ENCODE measurements at regions not wholly inside any gene's neighbourhood (a gene's known extent, or its start where the extent isn't known, plus 50 kb on each side); places are given as distances from the start of the nearest gene placed in this dataset.

DNA sequence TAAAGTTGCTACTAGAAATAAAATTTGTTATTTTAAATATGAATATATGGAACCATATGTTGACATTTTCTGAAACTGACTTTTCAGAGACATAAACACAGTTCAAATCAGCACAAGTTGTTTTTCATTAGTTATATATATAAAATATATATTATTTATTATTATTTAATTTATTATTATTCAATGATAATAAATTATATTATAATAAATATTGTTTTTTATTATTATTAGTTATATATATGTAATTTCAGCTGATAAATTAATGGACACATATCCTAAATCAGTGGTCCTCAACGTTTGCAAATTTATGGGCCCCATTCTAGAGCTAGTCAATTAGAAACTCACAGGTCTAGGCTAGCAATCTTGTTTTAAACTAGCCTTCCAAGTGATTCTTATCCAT is 809.3 kb downstream of the C4orf33 start:
- Histone ChIP-seq H3K4me3 (no peak overlapping the region), H3K27ac (replicated peaks in 1 of 4) (no peak overlapping the region), H3K27me3 (no peaks in the 10 kb centered on the region), H3K9me3 (no peaks in the 10 kb centered on the region), H3K36me3 (no peaks in the 10 kb centered on the region), H3K4me1 (no peaks in the 10 kb centered on the region)
- no peak for DNase-seq (ENCODE audit: extremely low spot score)
- 60% methylated on average over 1 of the region's 1 CpG for WGBS
- intact Hi-C loops (cut with DNase I): no loop called here
- TF ChIP-seq, protein P1, sequence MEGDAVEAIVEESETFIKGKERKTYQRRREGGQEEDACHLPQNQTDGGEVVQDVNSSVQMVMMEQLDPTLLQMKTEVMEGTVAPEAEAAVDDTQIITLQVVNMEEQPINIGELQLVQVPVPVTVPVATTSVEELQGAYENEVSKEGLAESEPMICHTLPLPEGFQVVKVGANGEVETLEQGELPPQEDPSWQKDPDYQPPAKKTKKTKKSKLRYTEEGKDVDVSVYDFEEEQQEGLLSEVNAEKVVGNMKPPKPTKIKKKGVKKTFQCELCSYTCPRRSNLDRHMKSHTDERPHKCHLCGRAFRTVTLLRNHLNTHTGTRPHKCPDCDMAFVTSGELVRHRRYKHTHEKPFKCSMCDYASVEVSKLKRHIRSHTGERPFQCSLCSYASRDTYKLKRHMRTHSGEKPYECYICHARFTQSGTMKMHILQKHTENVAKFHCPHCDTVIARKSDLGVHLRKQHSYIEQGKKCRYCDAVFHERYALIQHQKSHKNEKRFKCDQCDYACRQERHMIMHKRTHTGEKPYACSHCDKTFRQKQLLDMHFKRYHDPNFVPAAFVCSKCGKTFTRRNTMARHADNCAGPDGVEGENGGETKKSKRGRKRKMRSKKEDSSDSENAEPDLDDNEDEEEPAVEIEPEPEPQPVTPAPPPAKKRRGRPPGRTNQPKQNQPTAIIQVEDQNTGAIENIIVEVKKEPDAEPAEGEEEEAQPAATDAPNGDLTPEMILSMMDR (IDR thresholded peaks at IDR 0.05): no peak
- TF ChIP-seq POLR2AphosphoS5 (IDR thresholded peaks at IDR 0.05) (no peak), EP300 (IDR thresholded peaks at IDR 0.05) (no peak), POLR2A (IDR thresholded peaks at IDR 0.05; ENCODE audit: low read depth) (no peak)

- TF ChIP-seq EP300 (IDR thresholded peaks at IDR 0.05): no peak
- TF ChIP-seq, protein P1 (IDR thresholded peaks at IDR 0.05): no peak
- no peak for TF ChIP-seq POLR2A (IDR thresholded peaks at IDR 0.05; ENCODE audit: low read depth)
- TF ChIP-seq POLR2AphosphoS5 (IDR thresholded peaks at IDR 0.05): no peak
- Histone ChIP-seq H3K9me3 (no peaks in the 10 kb centered on the region), H3K27ac (replicated peaks in 1 of 4) (no peak overlapping the region), H3K36me3 (no peaks in the 10 kb centered on the region), H3K4me3 (no peak overlapping the region), H3K4me1 (no peaks in the 10 kb centered on the region), H3K27me3 (no peaks in the 10 kb centered on the region)
- no peak for DNase-seq (ENCODE audit: extremely low spot score)
- intact Hi-C loops (cut with DNase I): no loop called here
- WGBS: 80% methylated on average over 4 of the region's 4 CpGs
Observed at GRCh38 chr4:129908117-129908516, 812.2 kb downstream of the C4orf33 start.

DNA sequence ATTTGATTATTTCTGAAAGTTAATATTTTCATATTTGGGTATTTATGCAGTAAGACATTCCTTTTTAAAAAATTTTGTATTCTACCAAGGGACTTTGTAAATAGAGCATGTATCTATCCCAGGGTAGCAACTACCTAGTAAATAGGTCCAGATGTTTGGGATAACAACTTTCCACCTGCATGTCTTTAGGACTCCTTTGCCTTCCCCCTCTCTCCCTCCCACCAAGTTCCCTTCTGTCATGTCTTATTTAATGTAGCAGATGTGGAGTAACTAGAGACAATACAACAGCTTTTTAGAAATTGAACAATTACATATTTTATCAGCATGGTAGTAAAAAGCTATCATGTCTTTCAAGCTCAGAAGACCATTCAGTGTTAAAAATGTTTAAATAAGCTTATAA is 821.0 kb downstream of the C4orf33 start:
- Histone ChIP-seq H3K9me3 (no peaks in the 10 kb centered on the region), H3K27me3 (no peaks in the 10 kb centered on the region), H3K27ac (replicated peaks in 1 of 4) (no peak overlapping the region), H3K4me1 (no peaks in the 10 kb centered on the region), H3K4me3 (no peak overlapping the region), H3K36me3 (no peaks in the 10 kb centered on the region)
- no peak for DNase-seq (ENCODE audit: extremely low spot score)
- TF ChIP-seq EP300 (IDR thresholded peaks at IDR 0.05): no peak
- TF ChIP-seq POLR2A (IDR thresholded peaks at IDR 0.05; ENCODE audit: low read depth): no peak
- TF ChIP-seq POLR2AphosphoS5 (IDR thresholded peaks at IDR 0.05): no peak
- TF ChIP-seq, protein P1 (IDR thresholded peaks at IDR 0.05): no peak
- intact Hi-C loops (cut with DNase I): no loop called here

DNA sequence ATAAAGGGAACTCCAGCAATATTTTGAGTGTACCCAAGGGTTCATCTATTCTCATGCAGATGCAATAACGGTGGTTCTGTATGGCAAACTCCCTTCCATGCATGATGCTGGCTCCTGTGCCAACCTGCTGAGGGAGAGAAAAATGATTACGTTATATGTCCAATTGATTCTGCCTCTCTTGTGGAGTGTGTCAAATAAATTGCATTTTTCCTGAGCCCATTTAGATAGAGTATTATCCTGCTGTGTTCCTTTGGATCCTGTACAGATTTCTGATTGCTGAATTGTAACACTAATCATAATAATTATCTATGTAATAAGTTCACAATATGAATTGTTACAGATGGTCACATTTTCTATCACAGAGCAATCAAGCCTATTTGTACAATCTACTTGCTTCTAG is 821.7 kb downstream of the C4orf33 start:
- H3K36me3 ChIP-seq: no peaks in the 10 kb centered on the region
- intact Hi-C loops (cut with DNase I): no loop called here
- H3K27ac ChIP-seq (replicated peaks in 1 of 4): no peak overlapping the region
- H3K4me1 ChIP-seq: no peaks in the 10 kb centered on the region
- TF ChIP-seq, protein P1 (IDR thresholded peaks at IDR 0.05): no peak
- TF ChIP-seq POLR2A (IDR thresholded peaks at IDR 0.05; ENCODE audit: low read depth) (no peak), POLR2AphosphoS5 (IDR thresholded peaks at IDR 0.05) (no peak), EP300 (IDR thresholded peaks at IDR 0.05) (no peak)
- no peaks in the 10 kb centered on the region for H3K27me3 ChIP-seq
- H3K4me3 ChIP-seq: no peak overlapping the region
- WGBS: 85% methylated on average over 2 of the region's 2 CpGs
- DNase-seq (ENCODE audit: extremely low spot score): no peak
- no peaks in the 10 kb centered on the region for H3K9me3 ChIP-seq

DNA sequence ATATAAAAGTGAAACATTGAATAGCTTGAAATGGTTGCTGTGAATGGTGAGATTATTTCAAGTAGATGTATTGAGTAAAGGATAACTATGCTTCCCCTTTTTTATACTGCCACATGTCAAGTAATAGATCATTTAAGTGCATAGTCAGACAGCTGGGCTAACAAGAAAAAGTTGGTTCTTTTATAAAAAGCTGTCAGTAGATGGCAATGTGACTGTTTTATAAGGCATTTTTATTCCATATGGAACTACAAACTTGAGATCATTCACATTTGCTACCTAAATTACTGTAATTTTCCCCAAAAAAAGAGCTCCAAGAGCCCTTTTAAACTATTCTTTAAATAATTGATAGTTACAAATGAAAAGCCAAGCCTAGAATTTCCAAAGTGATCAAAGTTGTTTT is 831.0 kb downstream of the C4orf33 start:
- intact Hi-C loops (cut with DNase I): no loop called here
- TF ChIP-seq, protein P1 (IDR thresholded peaks at IDR 0.05): no peak
- no peak for TF ChIP-seq POLR2AphosphoS5 (IDR thresholded peaks at IDR 0.05)
- TF ChIP-seq POLR2A (IDR thresholded peaks at IDR 0.05; ENCODE audit: low read depth): no peak
- TF ChIP-seq EP300 (IDR thresholded peaks at IDR 0.05): no peak
- Histone ChIP-seq H3K9me3 (no peaks in the 10 kb centered on the region), H3K36me3 (no peaks in the 10 kb centered on the region), H3K4me1 (no peaks in the 10 kb centered on the region), H3K27ac (replicated peaks in 1 of 4) (no peak overlapping the region), H3K27me3 (no peaks in the 10 kb centered on the region), H3K4me3 (no peak overlapping the region)
- no peak for DNase-seq (ENCODE audit: extremely low spot score)
